Transverse colon (tissue), 4 donors: ENCODE measurements at regions not wholly inside any gene's neighbourhood (a gene's known extent, or its start where the extent isn't known, plus 50 kb on each side); places are given as distances from the start of the nearest gene placed in this dataset.

Source experiments
- DNase-seq: peaks from one replicate; pipeline ENCODE4 v3.0.0-alpha.2; 2019
- H3K27ac ChIP-seq, 4 donors: fragments of 200-600 bp; sonication (generic); 2 replicates each; pipeline ENCODE4 v1.5.1; 2016 to 2018; ENCODE audit warnings: inconsistent platforms in 4 of 4
- H3K27me3 ChIP-seq: fragments of 200-600 bp; sonication (generic); 2 replicates; pipeline ENCODE4 v1.5.1; 2017; ENCODE audit warnings: inconsistent platforms
- H3K36me3 ChIP-seq, 4 donors: fragments of 200-600 bp; sonication (generic); 2 replicates each; pipeline ENCODE4 v1.5.1; 2017 to 2019; ENCODE audit warnings: inconsistent platforms in 4 of 4
- H3K4me1 ChIP-seq, 4 donors: fragments of 200-600 bp; sonication (generic); 2 replicates each; pipeline ENCODE4 v1.5.1; 2017 to 2020; ENCODE audit warnings: inconsistent platforms in 4 of 4
- H3K4me3 ChIP-seq, 4 donors: fragments of 200-600 bp; sonication (generic); 1 replicate in 1 of 4; 2 replicates in 3 of 4; pipeline versions ENCODE4 v1.5.1 to v1.6.1; 2017 to 2019; ENCODE audit warnings: inconsistent platforms in 4 of 4
- H3K9me3 ChIP-seq, 2 donors: fragments of 200-600 bp; sonication (generic); 2 replicates each; pipeline ENCODE4 v1.5.1; 2017 to 2019; ENCODE audit warnings: inconsistent platforms in 2 of 2
- CTCF ChIP-seq, 5 experiments: fragments of 200-600 bp in 3 of 5; fragments of 450-650 bp in 2 of 5; sonication (generic) in 3 of 5; IDR thresholded peaks; 1 replicate in 2 of 5; 2 replicates in 3 of 5; pipeline ENCODE4 v1.5.1; 2016 to 2017; ENCODE audit warnings: antibody characterized with exemption in 5 of 5, inconsistent platforms in 3 of 5, mild to moderate bottlenecking in 2 of 5, moderate library complexity in 1 of 5
- EP300 ChIP-seq: sonication (generic); formaldehyde crosslinking; IDR thresholded peaks from one replicate; pipeline ENCODE4 v1.6.1; 2017; ENCODE audit warnings: antibody characterized with exemption, low read depth
- POLR2A ChIP-seq: fragments of 450-650 bp; IDR thresholded peaks from one replicate; pipeline ENCODE4 v1.6.1; 2016; ENCODE audit warnings: antibody characterized with exemption, mild to moderate bottlenecking, moderate library complexity
- POLR2AphosphoS5 ChIP-seq, 3 donors: sonication (generic); formaldehyde crosslinking; IDR thresholded peaks; one replicate each; pipeline ENCODE4 v1.6.1; 2016; ENCODE audit warnings: antibody characterized with exemption in 3 of 3
- WGBS, 2 donors: methylation state at CpG; one replicate each; pipeline ENCODE4 v1.1.5; 2018; ENCODE audit warnings: low coverage in 1 of 2; 5-methylcytosine and 5-hydroxymethylcytosine counted together
- in situ Hi-C, 4 donors: fragments of 200-750 bp; cut with MboI; loops; one replicate each; pipeline versions ENCODE4 v1.15.0 to v1.15.1; 2017; ENCODE audit warnings: low sequenced_read_pairs in 3 of 4, low pct_ligation_motif_present in 1 of 4, low pct_unique_long_range_greater_than_20kb in 1 of 4
- intact Hi-C: fragments of 100-400 bp; cut with DNase I; formaldehyde crosslinking; loops from one replicate; pipeline ENCODE4 v1.15.1; 2023; ENCODE audit warnings: low total_unique reads

GRCh38 chr6:62914530-62914929, 296.7 kb upstream of the FKBP1C start:
- Histone ChIP-seq H3K4me3 (no peak overlapping the region), H3K27me3 (no peaks in the 10 kb centered on the region), H3K9me3 (no peaks in the 10 kb centered on the region), H3K27ac (no peak overlapping the region), H3K36me3 (no peaks in the 10 kb centered on the region), H3K4me1 (no peaks in the 10 kb centered on the region)
- 51 to 63% methylated on average over 3 to 4 of the region's 4 CpGs for WGBS, 2 donors
- DNase-seq = no peak
- no peak for TF ChIP-seq POLR2A
- in situ Hi-C loops = no loop called here
- intact Hi-C loops = no loop called here

GRCh38 chr6:62923728-62924127, 287.5 kb upstream of the FKBP1C start:
- Histone ChIP-seq H3K27me3 (no peaks in the 10 kb centered on the region), H3K9me3 (no peaks in the 10 kb centered on the region), H3K4me1 (no peaks in the 10 kb centered on the region), H3K4me3 (no peak overlapping the region), H3K36me3 (no peaks in the 10 kb centered on the region), H3K27ac (no peak overlapping the region)
- intact Hi-C loops = no loop called here
- in situ Hi-C loops = no loop called here
- no peak for DNase-seq
- TF ChIP-seq CTCF (IDR thresholded peaks at IDR 0.05) (no peak), EP300 (no peak), POLR2AphosphoS5 (IDR thresholded peaks at IDR 0.05) (no peak), POLR2A (no peak)

GRCh38 chr6:62940848-62941247, 270.4 kb upstream of the FKBP1C start:
- Histone ChIP-seq H3K36me3 (no peaks in the 10 kb centered on the region), H3K27me3 (no peaks in the 10 kb centered on the region), H3K4me3 (no peak overlapping the region), H3K27ac (no peak overlapping the region), H3K4me1 (no peaks in the 10 kb centered on the region), H3K9me3 (no peaks in the 10 kb centered on the region)
- no peak for TF ChIP-seq CTCF (IDR thresholded peaks at IDR 0.05)
- TF ChIP-seq POLR2AphosphoS5 (IDR thresholded peaks at IDR 0.05) = no peak
- no peak for TF ChIP-seq EP300
- no peak for TF ChIP-seq POLR2A
- no peak for DNase-seq
- intact Hi-C loops = no loop called here
- 37 to 45% methylated on average over 3 of the region's 3 CpGs for WGBS, 2 donors
- in situ Hi-C loops = no loop called here

- DNase-seq = no peak
- in situ Hi-C loops = no loop called here
- Histone ChIP-seq H3K9me3 (no peaks in the 10 kb centered on the region), H3K4me3 (no peak overlapping the region), H3K36me3 (no peaks in the 10 kb centered on the region), H3K4me1 (no peaks in the 10 kb centered on the region), H3K27ac (no peak overlapping the region), H3K27me3 (no peaks in the 10 kb centered on the region)
- TF ChIP-seq POLR2A = no peak
- no peak for TF ChIP-seq CTCF (IDR thresholded peaks at IDR 0.05)
- TF ChIP-seq POLR2AphosphoS5 (IDR thresholded peaks at IDR 0.05) = no peak
- TF ChIP-seq EP300 = no peak
- intact Hi-C loops = no loop called here
- WGBS, 2 donors = 64 to 76% methylated on average over 3 of the region's 3 CpGs
These were observed 269.3 kb upstream of the FKBP1C start for GRCh38 chr6:62942000-62942399.

- TF ChIP-seq POLR2A = no peak
- no peak for TF ChIP-seq EP300
- TF ChIP-seq POLR2AphosphoS5 (IDR thresholded peaks at IDR 0.05) = no peak
- TF ChIP-seq CTCF (IDR thresholded peaks at IDR 0.05) = no peak
- no peaks in the 10 kb centered on the region for H3K9me3 ChIP-seq
- no peak for DNase-seq
- no peak overlapping the region for H3K4me3 ChIP-seq
- H3K27ac ChIP-seq = no peak overlapping the region
- 56 to 86% methylated on average over 2 of the region's 2 CpGs for WGBS, 2 donors
- H3K4me1 ChIP-seq = no peaks in the 10 kb centered on the region
- H3K27me3 ChIP-seq = no peaks in the 10 kb centered on the region
- in situ Hi-C loops (no loop called here), intact Hi-C loops (no loop called here)
- H3K36me3 ChIP-seq = no peaks in the 10 kb centered on the region
These were observed 242.4 kb upstream of the FKBP1C start for GRCh38 chr6:62968834-62969233.
